ENCODE measurements at regions not wholly inside any gene's neighbourhood (a gene's known extent, or its start where the extent isn't known, plus 50 kb on each side); places are given as distances from the start of the nearest gene placed in this dataset.
"Not testable (repeated sequence)": the region's sequence is repeated elsewhere in the genome, so short reads cannot be mapped to it uniquely, and the experiment has no call there.

GRCh38 chr13:32837973-32838927 is 178.0 kb upstream of the KL start:
- TF ChIP-seq CTCF (IDR thresholded peaks at IDR 0.05; ENCODE audit: low read depth, low read length) = no peak
- TF ChIP-seq MAX (IDR thresholded peaks at IDR 0.05; ENCODE audit: low read depth, low read length) = no peak
- no peak for TF ChIP-seq MYC (IDR thresholded peaks at IDR 0.05; ENCODE audit: low read depth, low read length)
- no peak for TF ChIP-seq POLR2A (IDR thresholded peaks at IDR 0.05; ENCODE audit: extremely low read depth, insufficient read length)
- DNase-seq (ENCODE audit: low read depth) = no peak
- H3K4me3 ChIP-seq (ENCODE audit: low read depth, low read length) = no peak overlapping the region

GRCh38 chr13:32838945-32839344 is 177.3 kb upstream of the KL start:
- DNase-seq (ENCODE audit: low read depth) = no peak

GRCh38 chr13:32840113-32840512 is 176.1 kb upstream of the KL start:
- no peak for DNase-seq (ENCODE audit: low read depth)
- H3K4me3 ChIP-seq (ENCODE audit: low read depth, low read length) = no peak overlapping the region
- no peak for TF ChIP-seq MAX (IDR thresholded peaks at IDR 0.05; ENCODE audit: low read depth, low read length)

More at GRCh38 chr13:32838945-32839344, 177.3 kb upstream of the KL start:
- H3K4me3 ChIP-seq (ENCODE audit: low read depth, low read length) = no peak overlapping the region
- no peak for TF ChIP-seq POLR2A (IDR thresholded peaks at IDR 0.05; ENCODE audit: extremely low read depth, insufficient read length)

GRCh38 chr13:32840989-32841713 is 175.1 kb upstream of the KL start:
- TF ChIP-seq MAX (IDR thresholded peaks at IDR 0.05; ENCODE audit: low read depth, low read length) (no peak), MYC (IDR thresholded peaks at IDR 0.05; ENCODE audit: low read depth, low read length) (no peak), CTCF (IDR thresholded peaks at IDR 0.05; ENCODE audit: low read depth, low read length) (no peak), POLR2A (IDR thresholded peaks at IDR 0.05; ENCODE audit: extremely low read depth, insufficient read length) (no peak)
- no peak for DNase-seq (ENCODE audit: low read depth)
- H3K4me3 ChIP-seq (ENCODE audit: low read depth, low read length) = no peak overlapping the region

GRCh38 chr13:32845952-32846950 is 170.0 kb upstream of the KL start:
- no peak for TF ChIP-seq MAX (IDR thresholded peaks at IDR 0.05; ENCODE audit: low read depth, low read length)
- no peak for TF ChIP-seq CTCF (IDR thresholded peaks at IDR 0.05; ENCODE audit: low read depth, low read length)
- TF ChIP-seq MYC (IDR thresholded peaks at IDR 0.05; ENCODE audit: low read depth, low read length) = no peak
- no peak for TF ChIP-seq POLR2A (IDR thresholded peaks at IDR 0.05; ENCODE audit: extremely low read depth, insufficient read length)
- no peak for DNase-seq (ENCODE audit: low read depth)
- H3K4me3 ChIP-seq (ENCODE audit: low read depth, low read length) = no peak overlapping the region

DNA sequence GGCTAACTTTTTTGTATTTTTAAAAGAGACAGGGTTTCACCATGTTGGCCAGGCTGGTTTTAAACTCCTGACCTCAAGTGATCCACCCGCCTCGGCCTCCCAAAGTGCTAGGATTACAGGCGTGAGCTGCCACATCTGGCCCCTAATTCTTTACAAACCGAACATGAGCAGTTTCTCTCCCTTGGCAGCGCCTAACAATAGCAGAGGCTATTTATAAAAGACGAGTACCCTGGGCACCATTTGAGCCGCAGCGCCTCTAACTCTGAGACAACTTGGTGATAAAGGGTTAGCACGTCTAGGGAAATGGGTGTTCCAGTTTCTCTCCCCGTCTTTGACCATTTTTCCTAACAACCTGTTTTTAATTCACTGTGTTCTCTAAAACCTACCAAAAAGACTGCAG is 168.2 kb upstream of the KL start:
- DNase-seq (ENCODE audit: low read depth); H3K4me3 ChIP-seq (ENCODE audit: low read depth, low read length): not testable (repeated sequence)

- DNase-seq (ENCODE audit: low read depth) = no peak
- no peak for TF ChIP-seq MYC (IDR thresholded peaks at IDR 0.05; ENCODE audit: low read depth, low read length)
- no peak for TF ChIP-seq POLR2A (IDR thresholded peaks at IDR 0.05; ENCODE audit: extremely low read depth, insufficient read length)
- no peak for TF ChIP-seq MAX (IDR thresholded peaks at IDR 0.05; ENCODE audit: low read depth, low read length)
- TF ChIP-seq CTCF (IDR thresholded peaks at IDR 0.05; ENCODE audit: low read depth, low read length) = no peak
- H3K4me3 ChIP-seq (ENCODE audit: low read depth, low read length) = no peak overlapping the region
Observed at GRCh38 chr13:32849369-32849768, 166.9 kb upstream of the KL start.

Data from NB4 (cell line).